ENCODE measurements at regions not wholly inside any gene's neighbourhood (a gene's known extent, or its start where the extent isn't known, plus 50 kb on each side); places are given as distances from the start of the nearest gene placed in this dataset.

- TF ChIP-seq CTCF (IDR thresholded peaks at IDR 0.05; ENCODE audit: low read depth, low read length) (no peak), EZH2phosphoT487 (IDR thresholded peaks at IDR 0.05; ENCODE audit: low read depth) (no peak)
These were observed 440.4 kb downstream of the INSC start for GRCh38 chr11:15555161-15555560.
